Chondrocyte (in vitro differentiated cells): ENCODE measurements at regions not wholly inside any gene's neighbourhood (a gene's known extent, or its start where the extent isn't known, plus 50 kb on each side); places are given as distances from the start of the nearest gene placed in this dataset.

Source experiments
- DNase-seq: peaks from one replicate; pipeline ENCODE4 v3.0.0; 2021; ENCODE audit warnings: mixed read lengths, low spot score
- H3K27ac Mint-ChIP-seq: one replicate; pipeline ENCODE4 v1.8.0; 2021; ENCODE audit warnings: mild to moderate bottlenecking, moderate library complexity, mixed read lengths; ENCODE audit not compliant: unreplicated experiment
- H3K27me3 Mint-ChIP-seq: 2 replicates; pipeline ENCODE4 v1.8.0; 2021; ENCODE audit warnings: low read depth, mixed read lengths
- H3K36me3 Mint-ChIP-seq: 2 replicates; pipeline ENCODE4 v1.8.0; 2021; ENCODE audit warnings: low read depth, mixed read lengths
- H3K4me1 Mint-ChIP-seq: 2 replicates; pipeline ENCODE4 v1.8.0; 2021; ENCODE audit warnings: low read depth, mild to moderate bottlenecking, mixed read lengths
- H3K4me3 Mint-ChIP-seq: one replicate; pipeline ENCODE4 v1.8.0; 2021; ENCODE audit warnings: mild to moderate bottlenecking, moderate library complexity, mixed read lengths; ENCODE audit not compliant: unreplicated experiment
- H3K9me3 Mint-ChIP-seq: 2 replicates; pipeline ENCODE4 v1.8.0; 2021; ENCODE audit warnings: low read depth, mixed read lengths
- TF ChIP-seq, protein P1 (sequence below): fragments of 200-600 bp; sonication (generic); IDR thresholded peaks from 2 replicates; pipeline ENCODE4 v1.5.0; 2021; ENCODE audit warnings: antibody characterized with exemption, mild to moderate bottlenecking, moderate library complexity

- no peak for DNase-seq
- no peak overlapping the region for H3K27ac Mint-ChIP-seq
- no peaks in the 10 kb centered on the region for H3K27me3 Mint-ChIP-seq
- no peaks in the 10 kb centered on the region for H3K4me1 Mint-ChIP-seq
- peaks cover 14% of the 10 kb centered on the region for H3K9me3 Mint-ChIP-seq
- no peaks in the 10 kb centered on the region for H3K36me3 Mint-ChIP-seq
- TF ChIP-seq, protein P1, sequence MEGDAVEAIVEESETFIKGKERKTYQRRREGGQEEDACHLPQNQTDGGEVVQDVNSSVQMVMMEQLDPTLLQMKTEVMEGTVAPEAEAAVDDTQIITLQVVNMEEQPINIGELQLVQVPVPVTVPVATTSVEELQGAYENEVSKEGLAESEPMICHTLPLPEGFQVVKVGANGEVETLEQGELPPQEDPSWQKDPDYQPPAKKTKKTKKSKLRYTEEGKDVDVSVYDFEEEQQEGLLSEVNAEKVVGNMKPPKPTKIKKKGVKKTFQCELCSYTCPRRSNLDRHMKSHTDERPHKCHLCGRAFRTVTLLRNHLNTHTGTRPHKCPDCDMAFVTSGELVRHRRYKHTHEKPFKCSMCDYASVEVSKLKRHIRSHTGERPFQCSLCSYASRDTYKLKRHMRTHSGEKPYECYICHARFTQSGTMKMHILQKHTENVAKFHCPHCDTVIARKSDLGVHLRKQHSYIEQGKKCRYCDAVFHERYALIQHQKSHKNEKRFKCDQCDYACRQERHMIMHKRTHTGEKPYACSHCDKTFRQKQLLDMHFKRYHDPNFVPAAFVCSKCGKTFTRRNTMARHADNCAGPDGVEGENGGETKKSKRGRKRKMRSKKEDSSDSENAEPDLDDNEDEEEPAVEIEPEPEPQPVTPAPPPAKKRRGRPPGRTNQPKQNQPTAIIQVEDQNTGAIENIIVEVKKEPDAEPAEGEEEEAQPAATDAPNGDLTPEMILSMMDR: no peak
- H3K4me3 Mint-ChIP-seq: no peak overlapping the region
These were observed 1844.7 kb downstream of the NCAM2 start for GRCh38 chr21:22842875-22843274.

DNA sequence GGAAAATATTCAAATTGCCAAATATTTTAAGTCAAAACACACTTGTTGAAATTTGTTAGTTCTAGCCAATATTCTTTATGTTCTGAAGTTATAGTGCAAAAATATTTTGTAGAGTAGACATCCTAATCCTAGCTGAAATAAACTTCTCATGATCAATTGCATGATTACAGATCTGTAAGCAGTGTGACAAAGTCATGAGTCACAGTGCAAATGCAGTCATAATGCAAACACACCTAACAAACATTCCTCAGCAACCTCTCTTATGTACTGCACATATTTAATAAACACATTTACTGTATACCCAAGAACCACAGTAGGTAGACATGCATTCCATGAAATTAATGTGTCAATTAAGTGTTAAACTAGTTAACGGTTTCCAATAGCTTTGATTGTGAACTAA, 1857.4 kb downstream of the NCAM2 start:
- H3K9me3 Mint-ChIP-seq: peaks cover 10% of the 10 kb centered on the region
- H3K27ac Mint-ChIP-seq: no peak overlapping the region
- no peaks in the 10 kb centered on the region for H3K36me3 Mint-ChIP-seq
- no peaks in the 10 kb centered on the region for H3K27me3 Mint-ChIP-seq
- H3K4me1 Mint-ChIP-seq: no peaks in the 10 kb centered on the region
- TF ChIP-seq, protein P1: no peak
- DNase-seq: no peak
- no peak overlapping the region for H3K4me3 Mint-ChIP-seq

DNA sequence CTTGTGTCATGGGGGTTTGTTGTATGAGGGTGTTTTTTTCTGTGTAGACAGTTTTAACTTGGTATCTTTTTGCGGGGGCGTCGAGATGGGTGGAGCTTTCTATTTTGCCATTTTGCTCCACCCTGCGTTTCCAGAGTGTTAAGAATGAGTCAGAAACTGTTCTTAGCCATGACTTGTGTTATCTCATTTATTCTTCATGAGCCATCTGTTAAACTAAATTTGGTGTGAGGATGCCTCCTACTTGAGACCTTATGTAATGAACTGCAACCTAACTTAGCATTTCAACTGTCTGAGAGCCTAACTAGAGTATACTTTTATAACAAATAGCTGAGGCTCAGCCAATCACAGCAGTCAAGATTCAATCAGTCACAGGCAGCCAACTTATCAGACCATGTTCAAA, 1873.5 kb downstream of the NCAM2 start:
- H3K4me1 Mint-ChIP-seq: peaks cover 9% of the 10 kb centered on the region
- TF ChIP-seq, protein P1: no peak
- DNase-seq: no peak

GRCh38 chr21:22880573-22880972, 1882.4 kb downstream of the NCAM2 start:
- H3K4me1 Mint-ChIP-seq: peaks cover under 1% of the 10 kb centered on the region
- no peak overlapping the region for H3K27ac Mint-ChIP-seq
- no peak for DNase-seq
- no peaks in the 10 kb centered on the region for H3K36me3 Mint-ChIP-seq
- no peak overlapping the region for H3K4me3 Mint-ChIP-seq
- peaks cover 2% of the 10 kb centered on the region for H3K27me3 Mint-ChIP-seq
- TF ChIP-seq, protein P1: no peak
- H3K9me3 Mint-ChIP-seq: no peaks in the 10 kb centered on the region

More for the DNA sequence above, 1873.5 kb downstream of the NCAM2 start:
- Mint-ChIP-seq H3K27ac (no peak overlapping the region), H3K9me3 (peaks cover 13% of the 10 kb centered on the region), H3K36me3 (no peaks in the 10 kb centered on the region), H3K4me3 (no peak overlapping the region), H3K27me3 (no peaks in the 10 kb centered on the region)

GRCh38 chr21:22881131-22881530, 1882.9 kb downstream of the NCAM2 start:
- Mint-ChIP-seq H3K36me3 (no peaks in the 10 kb centered on the region), H3K27me3 (peaks cover 2% of the 10 kb centered on the region), H3K4me1 (no peaks in the 10 kb centered on the region), H3K27ac (no peak overlapping the region), H3K4me3 (no peak overlapping the region), H3K9me3 (no peaks in the 10 kb centered on the region)
- TF ChIP-seq, protein P1: no peak
- DNase-seq: no peak
